ENCODE measurements at regions not wholly inside any gene's neighbourhood (a gene's known extent, or its start where the extent isn't known, plus 50 kb on each side); places are given as distances from the start of the nearest gene placed in this dataset.

GRCh38 chr14:101358320-101359125 lies 202.8 kb upstream of the DIO3 start:
- intact Hi-C loops (cut with micrococcal nuclease): no loop called here
- Histone ChIP-seq H3K79me2 (ENCODE audit: insufficient read depth, low read length) (no peaks in the 10 kb centered on the region), H3K9ac (ENCODE audit: low read length) (no peak overlapping the region), H3K4me1 (ENCODE audit: control insufficient read depth in 1 of 2, insufficient read depth in 2 of 2, low read length in 2 of 2) (no peaks in the 10 kb centered on the region), H3K4me2 (ENCODE audit: low read length) (no peak overlapping the region), H3K9me3 (ENCODE audit: control insufficient read depth in 1 of 2, insufficient read depth in 1 of 2, low read depth in 1 of 2, low read length in 2 of 2) (no peaks in the 10 kb centered on the region), H2AFZ (ENCODE audit: low read depth, low read length, poor library complexity, severe bottlenecking) (no peak overlapping the region), H4K20me1 (ENCODE audit: insufficient read depth) (no peaks in the 10 kb centered on the region), H3K36me3 (ENCODE audit: control insufficient read depth in 1 of 2, insufficient read depth in 2 of 2, low read length in 2 of 2) (no peaks in the 10 kb centered on the region), H3K27me3 (ENCODE audit: insufficient read depth, low read length) (no peaks in the 10 kb centered on the region), H3K4me3 (replicated peaks in 1 of 2; ENCODE audit: low read depth in 1 of 2, low read length in 2 of 2) (no peak overlapping the region), H3K27ac (ENCODE audit: low read depth, low read length) (no peak overlapping the region), H3K9me2 (ENCODE audit: insufficient read depth) (no peaks in the 10 kb centered on the region)
- BruUV-seq (replicated peaks): no TSS peak
- CTCF ChIA-PET: no interaction called here
- RAD21 ChIA-PET (ENCODE audit: low non-redundant PET in 1 of 2, low total read pairs in 2 of 2, uncharacterized antibody in 2 of 2, unreplicated experiment in 2 of 2): no interaction called here
- DNase-seq (ENCODE audit: low read depth, low spot score): no peak
- POLR2A ChIA-PET: no interaction called here
- no peak for TF ChIP-seq POLR2A (IDR thresholded peaks at IDR 0.05; ENCODE audit: borderline replicate concordance, extremely low read depth, insufficient read depth, insufficient read length)
- no peak for TF ChIP-seq MAX (IDR thresholded peaks at IDR 0.05)
- no peak for TF ChIP-seq JUND (IDR thresholded peaks at IDR 0.05)
- no peak for TF ChIP-seq ZFX (IDR thresholded peaks at IDR 0.05)
- no peak for TF ChIP-seq RAD21 (IDR thresholded peaks at IDR 0.05; ENCODE audit: low read depth)
- no peak for TF ChIP-seq CEBPB (IDR thresholded peaks at IDR 0.05; ENCODE audit: low read depth)
- TF ChIP-seq EGR1 (IDR thresholded peaks at IDR 0.05; ENCODE audit: low read depth): no peak
- no peak for TF ChIP-seq YY1 (IDR thresholded peaks at IDR 0.05; ENCODE audit: extremely low read depth, insufficient replicate concordance, low read depth, low read length)
- no peak for TF ChIP-seq REST (IDR thresholded peaks at IDR 0.05; ENCODE audit: low read depth)
- no peak for TF ChIP-seq FOSL1 (IDR thresholded peaks at IDR 0.05; ENCODE audit: low read depth)
- TF ChIP-seq SIN3A (IDR thresholded peaks at IDR 0.05; ENCODE audit: low read depth): no peak
- no peak for TF ChIP-seq CBX3 (IDR thresholded peaks at IDR 0.05; ENCODE audit: low read depth)
- TF ChIP-seq ELF1 (IDR thresholded peaks at IDR 0.05; ENCODE audit: borderline replicate concordance, low read depth): no peak
- no peak for TF ChIP-seq EZH2 (IDR thresholded peaks at IDR 0.05)
- TF ChIP-seq ZNF274 (IDR thresholded peaks at IDR 0.05; ENCODE audit: low read depth, low read length): no peak
- no peak for TF ChIP-seq ATF3 (IDR thresholded peaks at IDR 0.05)
- TF ChIP-seq EZH2phosphoT487 (IDR thresholded peaks at IDR 0.05; ENCODE audit: borderline replicate concordance): no peak
- no peak for TF ChIP-seq ZBTB33 (IDR thresholded peaks at IDR 0.05; ENCODE audit: extremely low read depth, insufficient replicate concordance, low read length)
- no peak for TF ChIP-seq POLR2AphosphoS5 (IDR thresholded peaks at IDR 0.05; ENCODE audit: low read depth, low read length)
- no peak for ATAC-seq
